ENCODE measurements at regions not wholly inside any gene's neighbourhood (a gene's known extent, or its start where the extent isn't known, plus 50 kb on each side); places are given as distances from the start of the nearest gene placed in this dataset.

GRCh38 chr9:18256568-18256967 is 217.4 kb upstream of the ADAMTSL1 start:
- DNase-seq (ENCODE audit: low spot score) (no peak), ATAC-seq (no peak)
- H3K27me3 Mint-ChIP-seq (ENCODE audit: low read depth): no peaks in the 10 kb centered on the region
- no peaks in the 10 kb centered on the region for H3K4me1 Mint-ChIP-seq
- H3K9me3 Mint-ChIP-seq: no peaks in the 10 kb centered on the region
- no peak overlapping the region for H3K4me3 Mint-ChIP-seq
- no peaks in the 10 kb centered on the region for H3K36me3 Mint-ChIP-seq
- POLR2A ChIA-PET: interaction anchor here (0.6 kb wide), 1 partner anchor 446 kb away, joined by 3 read pairs; no protein-coding TSS in a partner anchor
- CTCF ChIA-PET: interaction anchor here (0.7 to 4.1 kb wide), 3 partner anchors 139 to 187 kb away, joined by 3 to 36 read pairs (median 10); no protein-coding TSS in a partner anchor
- no peak for TF ChIP-seq IRF2 (CRISPR knock-in tag; IDR thresholded peaks at IDR 0.05; ENCODE audit: borderline replicate concordance, low read depth)
- TF ChIP-seq ZNF138 (CRISPR knock-in tag; conservative IDR thresholded peaks at IDR 0.05): no peak
- TF ChIP-seq RORB (CRISPR knock-in tag; IDR thresholded peaks at IDR 0.05): no peak
- no peak for TF ChIP-seq EMX1 (CRISPR knock-in tag; IDR thresholded peaks at IDR 0.05)
- no peak for TF ChIP-seq MLX (CRISPR knock-in tag; IDR thresholded peaks at IDR 0.05)
- TF ChIP-seq GRHL2 (CRISPR knock-in tag; IDR thresholded peaks at IDR 0.05; ENCODE audit: insufficient replicate concordance, severe bottlenecking): no peak
- no peak for TF ChIP-seq SMAD4 (CRISPR knock-in tag; IDR thresholded peaks at IDR 0.05)
- TF ChIP-seq TP53 (CRISPR knock-in tag; IDR thresholded peaks at IDR 0.05): no peak
- TF ChIP-seq ETV6 (CRISPR knock-in tag; IDR thresholded peaks at IDR 0.05): no peak
- TF ChIP-seq ZMAT4 (CRISPR knock-in tag; IDR thresholded peaks at IDR 0.05): no peak
- TF ChIP-seq STAT6 (CRISPR knock-in tag; conservative IDR thresholded peaks at IDR 0.05; ENCODE audit: low read depth): no peak
- TF ChIP-seq ARID4B (CRISPR knock-in tag; IDR thresholded peaks at IDR 0.05; ENCODE audit: borderline replicate concordance): no peak
- no peak for TF ChIP-seq ZBTB43 (CRISPR knock-in tag; IDR thresholded peaks at IDR 0.05)
- no peak for TF ChIP-seq USF1 (CRISPR knock-in tag; IDR thresholded peaks at IDR 0.05)
- no peak for TF ChIP-seq RELA (CRISPR knock-in tag; IDR thresholded peaks at IDR 0.05; ENCODE audit: borderline replicate concordance)
- no peak for TF ChIP-seq NR3C1 (CRISPR knock-in tag; conservative IDR thresholded peaks at IDR 0.05; ENCODE audit: low read depth)
- no peak for TF ChIP-seq GABPB1 (CRISPR knock-in tag; IDR thresholded peaks at IDR 0.05)
- no peak for TF ChIP-seq ZNF416 (CRISPR knock-in tag; IDR thresholded peaks at IDR 0.05)
- H3K27ac Mint-ChIP-seq: no peak overlapping the region

All from WTC11 (cell line).